ENCODE measurements at regions not wholly inside any gene's neighbourhood (a gene's known extent, or its start where the extent isn't known, plus 50 kb on each side); places are given as distances from the start of the nearest gene placed in this dataset.
"Not testable (repeated sequence)": the region's sequence is repeated elsewhere in the genome, so short reads cannot be mapped to it uniquely, and the experiment has no call there.

DNA sequence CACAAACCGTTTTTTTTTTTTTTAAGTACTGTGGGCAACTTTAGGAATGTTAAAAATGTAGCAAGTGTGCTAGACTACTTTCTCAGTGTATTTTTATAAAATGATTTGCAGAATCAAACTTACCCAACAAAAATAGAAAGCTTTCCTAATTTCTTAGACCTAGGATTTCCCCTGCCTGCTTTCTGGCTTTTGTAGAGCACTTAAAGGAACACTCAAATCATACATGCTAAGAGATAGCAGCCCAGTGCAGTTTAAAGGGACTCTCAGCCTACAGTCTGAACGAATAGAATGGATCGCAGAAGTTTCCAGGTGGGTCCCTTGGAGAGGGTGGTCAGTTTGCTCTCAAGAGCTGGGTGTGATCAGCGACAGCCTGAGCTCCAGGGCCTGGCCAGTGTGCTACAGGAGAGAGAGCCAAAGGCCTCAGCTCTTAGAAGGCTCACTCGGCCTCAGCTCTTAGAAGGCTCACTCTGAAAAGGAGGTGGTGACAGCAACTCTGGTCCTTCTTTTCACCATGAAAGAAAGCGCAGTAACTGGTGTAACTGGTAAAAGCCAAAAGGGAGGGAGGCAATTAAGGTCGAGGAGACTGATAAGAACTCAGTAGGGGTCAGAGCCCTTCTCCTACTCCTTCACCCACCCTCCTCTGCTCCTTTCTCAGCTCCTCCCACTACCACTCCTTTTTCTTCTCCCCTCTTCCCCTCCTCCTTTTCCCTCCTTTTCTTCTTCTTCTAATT lies 142.4 kb downstream of the ZFP64 start:
- DNase-seq: no peak

DNA sequence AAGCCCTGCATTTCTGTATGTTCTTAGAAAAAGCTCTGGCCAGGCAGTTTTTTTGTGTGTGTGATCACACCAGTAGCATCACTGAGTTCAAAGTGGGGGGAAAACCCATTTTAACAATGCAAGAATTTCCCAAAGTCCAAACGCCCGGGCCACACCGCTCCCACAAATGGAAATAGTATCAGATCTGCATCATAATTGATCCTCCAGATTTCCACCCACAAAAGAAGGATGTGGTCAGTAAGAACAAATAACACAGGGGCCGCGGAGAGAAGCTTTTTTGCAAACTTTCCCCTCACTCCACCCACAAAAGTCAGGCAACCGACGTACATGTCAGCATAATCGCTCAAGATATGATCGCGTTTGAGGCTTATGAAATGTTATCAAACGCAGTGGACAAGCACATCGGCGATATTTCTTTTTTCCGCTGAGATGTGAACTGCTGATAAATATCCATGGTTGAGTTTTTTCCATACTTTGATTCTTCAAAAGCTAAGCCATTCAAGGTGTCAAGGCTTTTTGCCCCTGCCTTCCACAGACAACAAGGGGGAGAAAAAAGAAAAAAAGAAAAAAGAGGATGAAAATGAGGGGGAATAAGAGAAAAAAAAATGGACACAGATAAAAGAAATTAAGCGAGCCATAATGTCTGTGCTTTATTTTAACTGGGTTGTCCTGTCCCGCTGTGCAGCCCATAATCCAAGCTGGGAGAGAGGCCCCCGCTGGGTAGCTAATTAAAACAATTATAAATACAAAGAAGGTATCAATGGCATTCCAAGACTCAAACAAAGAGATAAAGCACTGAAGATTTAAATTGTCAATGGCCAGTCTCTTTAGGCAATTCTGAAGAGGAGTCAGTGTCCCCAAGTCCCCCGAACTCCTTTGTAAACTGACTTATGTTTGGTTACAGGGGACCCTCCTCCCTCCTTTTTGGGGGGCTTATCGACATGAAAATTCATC lies 143.5 kb downstream of the ZFP64 start:
- DNase-seq: peak; percentile 63

DNA sequence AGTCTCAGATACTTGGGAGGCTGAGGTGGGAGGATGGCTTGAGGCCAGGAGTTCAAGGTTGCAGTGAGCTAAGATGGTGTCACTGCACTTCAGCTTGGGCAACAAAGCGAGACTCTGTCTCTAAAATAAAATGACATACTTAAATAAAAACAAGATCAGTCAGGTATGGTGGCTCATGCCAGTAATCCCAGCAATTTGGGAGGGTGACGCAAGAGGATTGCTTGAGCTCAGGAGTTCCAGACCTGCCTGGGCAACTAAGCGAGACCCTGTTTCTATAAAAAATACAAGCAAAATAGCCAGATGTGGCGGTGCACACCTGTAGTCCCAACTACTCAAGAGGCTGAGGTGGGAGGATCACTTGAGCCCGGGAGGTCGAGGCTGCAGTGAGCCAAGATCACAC lies 149.6 kb downstream of the ZFP64 start:
- no peak for DNase-seq

DNA sequence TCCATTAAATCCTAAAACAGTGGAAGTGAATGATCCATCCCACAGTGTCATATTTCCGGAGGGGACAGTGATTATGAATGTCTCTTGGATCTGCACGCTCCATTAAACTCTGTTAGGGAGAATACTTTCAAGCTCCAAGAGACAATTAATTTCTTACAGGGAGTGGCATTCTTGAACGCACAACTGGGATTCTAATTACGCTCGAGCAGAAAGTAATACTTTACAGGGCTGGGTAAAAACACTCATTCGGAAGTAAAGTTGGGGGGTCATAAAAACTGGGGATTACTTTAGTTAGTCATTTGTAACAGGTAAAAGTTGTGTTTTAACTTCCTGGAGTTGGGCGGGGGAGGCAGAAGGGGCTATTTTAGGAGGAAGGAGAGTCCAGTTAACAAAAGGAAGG lies 151.8 kb downstream of the ZFP64 start:
- DNase-seq: peak; percentile 28

DNA sequence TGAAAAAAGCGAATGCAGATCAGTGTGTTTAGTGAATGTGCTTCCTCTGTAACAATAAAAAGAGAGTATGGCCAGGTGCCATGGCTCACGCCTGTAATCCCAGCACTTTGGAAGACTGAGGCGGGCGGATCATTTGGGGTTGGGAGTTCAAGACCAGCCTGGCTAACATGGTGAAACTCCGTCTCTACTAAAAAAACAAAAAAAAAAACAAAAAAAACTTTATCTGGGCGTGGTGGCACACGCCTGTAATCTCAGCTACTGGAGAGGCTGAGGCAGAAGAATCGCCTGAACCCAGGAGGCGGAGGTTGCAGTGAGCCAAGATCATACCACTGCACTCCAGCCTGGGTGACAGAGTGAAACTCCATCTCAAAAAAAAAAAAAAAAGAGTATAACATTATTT lies 152.9 kb downstream of the ZFP64 start:
- DNase-seq: not testable (repeated sequence)

DNA sequence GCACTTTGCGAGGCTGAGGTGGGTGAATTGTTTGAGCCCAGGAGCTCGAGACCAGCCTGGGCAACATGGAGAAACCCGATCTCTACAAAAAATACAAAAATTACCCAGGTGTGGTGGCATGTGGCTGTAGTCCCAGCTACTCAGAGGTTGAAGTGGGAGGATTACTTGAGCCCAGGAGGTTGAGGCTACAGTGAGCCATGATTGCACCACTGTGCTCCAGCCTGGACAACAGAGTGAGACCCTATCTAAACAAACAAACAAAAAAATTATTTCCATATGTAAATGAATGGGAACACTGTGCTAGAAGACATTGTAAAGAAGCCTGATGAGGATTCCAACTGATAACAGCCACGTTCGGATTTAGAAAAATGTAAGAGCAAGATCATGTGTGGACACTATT lies 154.2 kb downstream of the ZFP64 start:
- no peak for DNase-seq

DNA sequence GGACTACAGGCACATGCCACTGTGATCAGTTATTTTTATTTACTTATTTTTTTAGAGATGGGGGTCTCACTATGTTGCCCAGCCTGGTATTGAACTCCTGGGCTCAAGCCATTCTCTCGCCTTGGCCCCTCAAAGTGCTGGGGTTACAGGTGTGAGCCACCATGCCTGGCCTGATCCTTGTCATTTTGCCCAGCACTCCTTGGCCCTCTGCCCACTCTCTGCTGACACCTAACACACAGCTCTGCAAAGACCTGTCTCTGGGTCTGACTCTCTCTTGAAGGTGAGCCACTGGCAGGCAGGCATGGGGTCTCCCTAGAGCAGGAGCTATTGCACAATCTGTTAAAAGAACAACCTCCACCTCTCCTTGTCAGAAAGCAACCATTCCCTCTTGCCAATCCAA lies 155.6 kb downstream of the ZFP64 start:
- DNase-seq: peak; percentile 71

DNA sequence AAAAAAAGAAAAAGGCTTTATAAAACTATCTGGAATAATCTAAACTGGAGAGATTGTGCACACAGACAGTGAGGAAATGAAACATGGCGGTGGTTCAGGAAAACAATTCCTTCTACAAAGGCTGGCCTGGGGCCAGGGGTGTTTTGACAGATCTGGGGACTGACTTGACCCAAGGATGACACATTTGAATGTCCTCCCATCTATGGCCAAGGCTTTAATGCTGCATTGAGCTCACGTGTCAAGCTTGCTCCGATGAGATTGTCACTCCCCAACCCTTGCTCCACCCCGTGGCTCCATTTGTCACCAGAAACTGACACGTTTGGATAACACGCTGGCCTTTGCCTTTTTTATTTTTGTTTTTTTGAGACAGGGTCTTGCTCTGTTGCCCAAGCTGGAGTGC lies 156.1 kb downstream of the ZFP64 start:
- no peak for DNase-seq

DNA sequence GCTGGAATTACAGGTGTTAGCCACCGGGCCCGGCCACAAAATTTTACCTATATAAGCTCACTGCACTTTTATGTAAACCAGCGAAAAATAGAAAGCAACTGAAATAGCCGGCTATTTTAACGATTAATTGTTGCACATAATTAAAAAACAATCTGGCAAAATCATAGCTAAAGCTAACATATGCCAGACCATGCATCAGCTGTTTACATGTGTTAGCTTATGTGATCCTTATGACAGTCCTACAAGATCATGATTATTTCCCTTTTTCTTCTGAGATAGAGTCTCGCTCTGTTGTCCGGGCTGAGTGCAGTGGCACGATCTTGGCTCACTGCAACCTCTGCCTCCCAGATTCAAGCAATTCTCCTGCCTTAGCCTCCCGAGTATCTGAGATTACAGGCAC lies 157.0 kb downstream of the ZFP64 start:
- no peak for DNase-seq

DNA sequence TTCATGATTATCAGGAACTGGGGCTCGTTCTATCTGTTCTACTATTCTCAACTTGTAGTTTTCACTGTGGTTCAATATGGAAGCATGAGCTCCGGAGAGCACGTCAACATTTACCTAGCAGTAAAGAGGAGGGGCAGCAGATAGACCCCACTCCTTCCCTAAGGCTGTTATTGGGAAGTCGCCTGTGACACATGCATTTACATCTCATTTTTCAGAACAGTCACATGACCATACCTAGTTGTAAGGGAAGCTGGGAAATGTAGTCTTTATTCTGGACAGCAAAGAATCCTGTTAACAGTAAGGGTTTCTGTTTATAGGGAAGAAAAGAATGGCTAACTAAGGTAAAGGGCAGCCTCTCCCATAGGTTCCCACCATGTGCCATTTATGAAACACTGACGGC lies 158.3 kb downstream of the ZFP64 start:
- DNase-seq: peak; percentile 26

DNA sequence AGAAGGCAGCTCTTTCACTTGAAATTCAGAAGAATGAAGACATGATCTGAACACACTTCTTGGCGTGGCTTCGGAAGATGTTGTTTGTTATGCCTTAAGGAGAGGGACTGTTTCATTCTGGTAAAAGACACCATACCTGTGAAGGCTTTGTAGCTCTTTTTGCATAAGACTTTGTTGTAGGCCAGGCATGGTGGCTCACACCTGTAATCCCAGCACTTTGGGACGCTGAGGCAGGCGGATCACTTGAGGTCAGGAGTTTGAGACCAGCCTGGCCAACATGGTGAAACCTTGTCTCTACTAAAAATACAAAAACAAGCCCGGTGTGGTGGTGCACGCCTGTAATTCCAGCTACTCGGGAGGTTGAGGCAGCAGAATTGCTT lies 159.3 kb downstream of the ZFP64 start:
- not testable (repeated sequence) for DNase-seq

DNA sequence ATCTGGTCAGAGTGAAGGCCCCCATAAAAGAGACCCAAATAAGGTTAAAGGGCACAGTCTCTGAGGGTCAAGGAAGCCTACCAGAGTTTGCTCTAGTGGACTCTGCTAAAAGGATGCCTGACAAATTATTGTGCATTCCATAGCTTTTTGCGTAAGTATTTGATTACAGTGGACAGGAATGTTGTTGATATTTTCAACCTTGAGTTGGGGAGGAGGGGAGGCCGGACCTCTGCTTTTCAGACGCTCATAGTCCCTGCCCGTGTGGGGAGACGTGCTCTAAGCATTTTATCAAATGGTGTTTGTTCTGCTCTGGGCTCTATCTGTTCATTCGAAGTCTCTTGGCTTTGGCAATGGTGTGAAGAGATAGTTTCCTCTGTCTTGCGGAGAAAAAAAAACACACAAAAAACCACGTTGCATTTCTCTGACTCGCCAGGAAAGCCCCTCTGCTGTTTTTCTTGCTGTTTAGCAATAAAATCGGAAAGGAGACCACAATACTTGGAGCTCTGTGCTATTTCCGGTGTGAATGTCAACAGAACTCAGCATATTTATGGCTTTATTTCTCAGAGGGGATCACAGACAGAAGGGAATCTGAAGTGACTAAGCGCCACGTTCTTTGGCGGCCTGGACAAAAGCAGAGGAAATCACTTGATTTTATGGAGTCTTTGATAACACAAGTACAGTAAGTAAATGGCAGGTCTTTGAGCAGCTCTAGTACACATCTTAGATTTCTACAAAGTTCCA lies 159.8 kb downstream of the ZFP64 start:
- DNase-seq: no peak

DNA sequence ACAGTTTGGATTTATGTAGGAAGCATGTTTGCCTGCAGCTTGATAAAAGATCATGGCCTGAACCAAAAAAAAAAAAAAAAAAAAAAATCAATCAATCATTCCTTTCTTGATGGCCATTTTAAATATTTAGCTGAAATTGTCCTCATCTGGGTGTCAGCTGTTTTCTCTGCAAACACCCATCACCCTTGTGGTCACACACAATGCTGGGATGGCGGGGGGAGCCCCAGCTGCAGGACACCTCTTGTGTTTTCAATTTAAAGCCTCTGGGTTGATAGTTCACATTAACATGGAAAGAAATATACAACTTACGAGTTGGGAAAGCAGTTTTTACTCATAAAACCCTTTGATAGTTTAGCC lies 160.4 kb downstream of the ZFP64 start:
- no peak for DNase-seq

DNA sequence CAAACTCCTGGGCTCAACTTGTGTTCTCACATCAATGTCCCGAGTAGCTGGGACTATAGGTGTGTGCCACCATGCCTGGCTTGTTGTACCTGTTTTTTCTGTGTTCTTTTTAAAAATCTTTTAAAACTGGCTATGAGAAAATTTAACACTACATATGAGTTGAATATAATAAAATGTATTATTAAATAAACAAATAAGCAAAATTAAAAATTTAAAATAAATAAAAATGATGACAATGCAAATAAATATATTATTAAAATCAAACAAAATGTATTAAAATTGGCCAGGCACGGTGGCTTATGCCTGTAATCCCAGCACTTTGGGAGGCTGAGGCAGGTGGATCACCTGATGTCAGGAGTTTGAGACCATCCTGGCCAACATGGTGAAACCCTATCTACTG lies 162.4 kb downstream of the ZFP64 start:
- DNase-seq: not testable (repeated sequence)

DNA sequence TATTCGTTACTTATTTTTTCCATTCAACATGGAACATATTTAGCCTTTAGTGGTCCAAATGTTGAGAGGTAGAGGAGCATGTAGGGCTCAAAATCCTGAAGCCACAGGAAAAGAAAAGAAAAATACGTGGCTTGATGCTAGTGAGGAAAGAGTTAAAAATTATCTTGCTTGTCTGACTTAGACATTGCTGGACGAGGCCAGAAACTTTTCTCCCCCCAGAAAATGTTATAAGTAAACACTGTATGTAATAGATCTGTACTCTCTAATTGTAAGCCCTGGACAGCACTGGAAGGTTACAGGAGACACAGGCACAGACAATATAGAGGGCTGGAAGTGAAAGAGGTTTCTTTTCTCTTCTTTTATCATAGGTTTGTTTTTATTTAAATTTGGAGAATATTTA lies 165.6 kb downstream of the ZFP64 start:
- DNase-seq: no peak

DNA sequence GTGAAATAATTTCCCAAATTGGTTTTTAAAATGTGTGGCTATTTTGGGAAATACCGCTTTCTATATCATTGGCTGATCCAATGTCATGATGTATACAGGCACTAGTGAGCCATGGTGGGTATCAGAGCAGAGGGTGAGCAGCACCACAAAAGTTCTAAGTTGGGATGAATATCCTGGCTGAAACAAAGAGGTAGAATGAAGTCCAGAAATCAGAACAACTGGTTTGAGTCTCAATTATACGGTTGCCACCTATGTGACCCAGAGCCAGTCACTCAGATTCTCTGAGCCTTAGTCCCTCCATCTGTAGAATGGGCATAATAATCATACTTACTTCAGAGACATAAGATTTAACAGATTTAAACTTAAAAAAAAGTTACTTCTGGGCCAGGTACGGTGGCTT lies 172.3 kb downstream of the ZFP64 start:
- DNase-seq: no peak

DNA sequence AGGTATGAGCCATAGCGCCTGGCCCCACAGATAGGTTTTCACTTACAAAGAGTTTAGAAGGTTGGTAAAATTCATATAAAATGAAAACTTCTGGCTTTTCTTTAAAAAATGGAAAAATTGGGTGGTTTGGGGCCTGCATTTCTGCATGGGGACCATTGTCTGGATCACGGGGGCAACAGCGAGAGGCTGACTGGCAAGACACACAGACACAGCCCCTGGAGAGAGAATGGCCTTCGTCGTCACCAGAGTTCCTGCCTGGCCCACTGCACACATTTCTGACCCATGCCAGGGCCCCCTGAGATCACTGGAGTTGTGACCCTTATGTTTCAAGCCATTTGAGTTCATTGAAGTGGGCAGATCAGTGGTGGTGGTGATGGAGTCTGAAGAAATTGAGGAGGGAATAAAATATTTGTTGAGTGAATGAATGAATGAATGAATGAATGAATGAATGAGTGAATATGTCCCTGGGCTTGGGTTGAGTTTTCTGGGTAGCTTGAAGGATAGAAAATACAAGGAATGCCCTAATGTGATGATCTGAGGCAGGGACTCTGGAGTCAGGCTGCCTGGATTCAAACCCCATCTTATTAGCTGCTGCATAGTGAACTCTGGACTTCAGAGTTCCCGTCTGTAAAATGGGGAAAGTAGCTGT lies 173.8 kb downstream of the ZFP64 start:
- no peak for DNase-seq

DNA sequence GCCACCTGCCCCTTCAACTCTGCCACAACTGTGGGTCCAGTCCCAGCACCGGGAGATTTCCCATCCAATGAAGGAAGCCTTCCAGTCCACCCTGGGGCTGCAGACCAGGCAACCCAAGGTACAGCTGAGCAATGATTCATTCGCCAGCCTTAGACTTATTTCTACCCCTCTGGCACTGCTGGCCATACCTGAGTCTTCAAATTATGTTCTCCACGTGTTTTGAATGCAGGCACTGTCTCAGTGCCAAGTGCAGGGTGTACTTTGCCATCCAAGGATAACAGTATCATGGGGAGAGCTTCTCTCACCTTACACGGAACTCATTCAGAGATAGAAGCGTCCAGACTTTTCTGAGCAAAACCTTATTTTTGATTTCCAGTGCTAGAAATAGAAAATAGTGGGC lies 175.6 kb downstream of the ZFP64 start:
- DNase-seq: no peak

DNA sequence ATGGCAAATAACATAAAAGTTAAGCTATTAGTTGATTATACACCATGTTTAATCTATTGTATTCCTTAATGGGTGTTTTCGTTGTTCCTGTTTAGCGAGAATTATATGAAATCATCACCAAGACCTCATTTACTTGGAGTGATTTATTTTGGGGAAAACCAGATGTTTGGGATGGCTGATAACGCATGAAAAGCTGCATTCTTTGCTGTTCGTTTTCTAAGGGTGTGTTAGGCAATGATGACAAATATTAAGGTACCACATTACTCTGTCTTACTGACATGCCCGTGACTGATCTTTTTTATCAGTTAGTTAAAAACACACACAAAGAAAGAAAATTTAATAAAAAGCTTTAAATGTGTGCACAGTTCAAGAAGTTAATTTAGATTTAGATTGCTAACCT lies 176.4 kb downstream of the ZFP64 start:
- DNase-seq: peak; percentile 5

DNA sequence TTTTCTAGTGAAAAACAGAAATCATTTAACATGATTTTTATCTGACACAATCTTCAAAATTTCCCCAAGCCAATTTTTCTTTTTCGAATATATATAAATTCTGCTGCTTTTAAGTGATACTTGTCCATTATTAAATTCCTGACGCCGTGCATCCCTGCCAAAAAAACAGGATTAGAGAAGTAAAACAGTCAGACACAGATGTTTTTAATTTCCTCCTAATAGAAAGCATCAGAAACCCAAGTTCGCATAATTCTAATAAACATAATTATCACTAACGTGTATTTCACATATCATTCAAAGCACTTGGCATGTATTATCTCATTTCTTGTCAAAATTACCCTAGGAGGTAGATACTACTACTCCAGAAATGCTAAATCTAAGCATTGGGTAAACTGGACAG lies 179.5 kb downstream of the ZFP64 start:
- DNase-seq: no peak

DNA sequence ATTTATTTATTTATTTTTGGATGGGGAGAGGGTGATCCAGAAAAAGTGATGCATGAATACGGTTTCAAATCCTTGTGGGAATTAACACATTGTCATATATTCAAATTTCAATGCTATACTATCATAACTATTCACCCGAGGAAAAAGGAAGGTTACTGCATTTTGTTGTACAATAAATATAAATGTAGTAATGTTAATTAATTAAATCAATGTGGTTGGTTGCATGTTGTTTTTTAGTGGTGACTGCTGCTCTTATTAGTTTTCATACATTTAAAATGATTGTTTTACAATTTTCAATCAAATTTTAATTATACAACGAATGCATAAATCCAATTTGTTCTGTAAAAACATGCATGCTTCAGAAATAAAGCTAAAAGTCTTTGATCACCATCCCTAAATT lies 180.5 kb downstream of the ZFP64 start:
- no peak for DNase-seq

DNA sequence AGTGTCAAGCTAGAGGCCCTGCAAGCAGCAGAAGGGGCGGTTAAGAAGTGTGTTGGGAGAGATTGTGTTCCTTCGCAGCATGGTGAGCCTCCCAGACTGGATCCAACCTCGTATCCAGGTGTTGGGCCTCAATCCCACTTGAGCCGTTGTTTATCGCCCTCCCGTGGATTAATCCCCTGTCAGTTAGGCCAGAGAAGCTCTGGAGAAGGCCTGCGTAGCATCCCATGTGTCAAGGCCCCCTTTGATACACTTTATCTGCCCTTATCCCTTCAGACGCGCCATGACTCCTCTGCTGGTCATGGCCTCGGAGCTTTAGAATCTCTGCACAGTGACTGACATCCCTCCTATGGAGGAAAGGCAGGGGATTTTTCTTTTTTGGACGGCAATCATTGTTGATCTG lies 181.0 kb downstream of the ZFP64 start:
- DNase-seq: no peak

DNA sequence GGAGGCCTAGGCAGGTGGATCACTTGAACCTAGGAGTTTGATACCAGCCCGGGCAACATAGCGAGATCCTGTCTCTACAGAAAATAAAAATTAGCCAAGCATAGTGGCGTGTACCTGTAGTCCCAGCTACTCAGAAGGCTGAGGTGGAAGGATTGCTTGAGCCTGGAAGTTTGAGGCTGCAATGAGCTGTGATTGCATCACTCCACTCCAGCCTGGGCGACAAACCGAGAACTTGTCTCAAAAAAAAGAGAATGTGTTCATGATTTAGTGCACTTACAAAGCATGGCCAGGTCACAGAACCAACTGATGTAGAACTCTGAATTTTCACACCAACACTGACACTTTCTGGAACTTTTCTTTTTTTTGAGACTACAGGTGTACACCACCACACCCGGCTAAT lies 182.7 kb downstream of the ZFP64 start:
- DNase-seq: no peak
